ENCODE measurements at regions not wholly inside any gene's neighbourhood (a gene's known extent, or its start where the extent isn't known, plus 50 kb on each side); places are given as distances from the start of the nearest gene placed in this dataset.

DNA sequence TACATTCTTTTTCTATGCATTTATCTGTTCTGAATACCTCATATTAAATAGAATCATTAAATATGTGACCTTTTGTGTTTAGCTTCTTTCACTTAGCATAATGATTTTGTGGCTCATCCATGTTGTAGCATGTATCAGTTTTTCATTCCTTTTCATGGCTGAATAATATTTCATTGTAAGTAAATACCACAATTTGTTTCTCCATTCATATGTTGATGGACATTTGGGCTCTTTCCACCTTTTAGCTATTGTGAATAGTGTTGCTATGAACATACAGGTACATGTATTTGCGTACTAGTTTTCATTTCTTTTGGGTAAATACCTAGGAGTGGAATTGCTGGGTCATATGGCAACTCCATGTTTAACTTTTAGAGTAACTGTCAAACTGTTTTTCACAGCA is 85.1 kb downstream of the GNL3L start:
- TF ChIP-seq, protein P1, sequence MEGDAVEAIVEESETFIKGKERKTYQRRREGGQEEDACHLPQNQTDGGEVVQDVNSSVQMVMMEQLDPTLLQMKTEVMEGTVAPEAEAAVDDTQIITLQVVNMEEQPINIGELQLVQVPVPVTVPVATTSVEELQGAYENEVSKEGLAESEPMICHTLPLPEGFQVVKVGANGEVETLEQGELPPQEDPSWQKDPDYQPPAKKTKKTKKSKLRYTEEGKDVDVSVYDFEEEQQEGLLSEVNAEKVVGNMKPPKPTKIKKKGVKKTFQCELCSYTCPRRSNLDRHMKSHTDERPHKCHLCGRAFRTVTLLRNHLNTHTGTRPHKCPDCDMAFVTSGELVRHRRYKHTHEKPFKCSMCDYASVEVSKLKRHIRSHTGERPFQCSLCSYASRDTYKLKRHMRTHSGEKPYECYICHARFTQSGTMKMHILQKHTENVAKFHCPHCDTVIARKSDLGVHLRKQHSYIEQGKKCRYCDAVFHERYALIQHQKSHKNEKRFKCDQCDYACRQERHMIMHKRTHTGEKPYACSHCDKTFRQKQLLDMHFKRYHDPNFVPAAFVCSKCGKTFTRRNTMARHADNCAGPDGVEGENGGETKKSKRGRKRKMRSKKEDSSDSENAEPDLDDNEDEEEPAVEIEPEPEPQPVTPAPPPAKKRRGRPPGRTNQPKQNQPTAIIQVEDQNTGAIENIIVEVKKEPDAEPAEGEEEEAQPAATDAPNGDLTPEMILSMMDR (IDR thresholded peaks at IDR 0.05), result no peak
- no peak for TF ChIP-seq POLR2A (IDR thresholded peaks at IDR 0.05)
- Histone ChIP-seq H3K9me3 (no peaks in the 10 kb centered on the region), H3K4me1 (no peaks in the 10 kb centered on the region), H3K27ac (no peak overlapping the region), H3K4me3 (no peak overlapping the region), H3K27me3 (no peaks in the 10 kb centered on the region), H3K36me3 (ENCODE audit: low read depth, missing control alignments) (no peaks in the 10 kb centered on the region)
- intact Hi-C loops (cut with DNase I; ENCODE audit: low total_unique reads), result no loop called here
- DNase-seq, result no peak
- WGBS, 2 donors, result 100% methylated on average over 1 of the region's 1 CpG

DNA sequence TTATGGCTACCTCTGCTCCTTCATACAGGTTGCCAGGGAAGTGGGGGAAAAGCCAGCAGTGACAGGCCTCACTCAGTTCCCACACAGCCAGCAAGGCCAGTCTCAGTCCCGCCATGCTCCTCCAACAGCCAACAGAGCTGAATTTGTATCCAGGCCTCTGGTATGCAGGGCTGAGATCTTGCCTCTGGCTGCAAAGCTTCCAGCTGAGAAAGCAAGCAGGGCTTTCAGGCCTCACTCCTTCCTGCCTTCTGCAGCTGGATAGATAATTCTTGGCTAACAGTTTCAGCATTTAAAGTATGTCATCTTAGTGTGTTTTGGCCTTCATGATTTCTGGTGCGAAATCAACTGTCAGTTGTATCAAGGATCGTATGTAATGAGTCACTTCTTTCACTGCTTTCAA is 103.6 kb downstream of the GNL3L start:
- no peaks in the 10 kb centered on the region for H3K9me3 ChIP-seq
- intact Hi-C loops (cut with DNase I; ENCODE audit: low total_unique reads), result no loop called here
- no peaks in the 10 kb centered on the region for H3K36me3 ChIP-seq (ENCODE audit: low read depth, missing control alignments)
- no peak overlapping the region for H3K4me3 ChIP-seq
- DNase-seq, result no peak
- no peaks in the 10 kb centered on the region for H3K4me1 ChIP-seq
- 79 to 87% methylated on average over 3 of the region's 3 CpGs for WGBS, 2 donors
- H3K27ac ChIP-seq, result no peak overlapping the region
- H3K27me3 ChIP-seq, result no peaks in the 10 kb centered on the region
- TF ChIP-seq POLR2A (IDR thresholded peaks at IDR 0.05), result no peak
- TF ChIP-seq, protein P1 (IDR thresholded peaks at IDR 0.05), result no peak

DNA sequence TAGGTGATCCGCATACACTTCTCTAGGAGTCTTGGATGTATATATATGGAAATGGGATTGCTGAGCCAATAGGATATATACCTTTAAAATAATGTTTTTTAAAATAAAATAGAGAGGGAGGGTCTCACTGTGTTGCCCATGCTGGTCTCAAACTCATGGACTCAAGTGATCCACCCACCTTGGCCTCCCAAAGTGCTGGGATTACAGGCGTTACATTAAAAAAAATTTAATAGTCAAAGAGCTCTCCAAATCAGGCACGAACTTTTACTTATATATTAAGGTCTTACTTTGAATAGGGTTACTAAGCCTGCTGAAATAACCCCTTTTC is 109.0 kb downstream of the GNL3L start:
- intact Hi-C loops (cut with DNase I; ENCODE audit: low total_unique reads), result no loop called here
- WGBS, 2 donors, result 27 to 31% methylated on average over 3 of the region's 3 CpGs

DNA sequence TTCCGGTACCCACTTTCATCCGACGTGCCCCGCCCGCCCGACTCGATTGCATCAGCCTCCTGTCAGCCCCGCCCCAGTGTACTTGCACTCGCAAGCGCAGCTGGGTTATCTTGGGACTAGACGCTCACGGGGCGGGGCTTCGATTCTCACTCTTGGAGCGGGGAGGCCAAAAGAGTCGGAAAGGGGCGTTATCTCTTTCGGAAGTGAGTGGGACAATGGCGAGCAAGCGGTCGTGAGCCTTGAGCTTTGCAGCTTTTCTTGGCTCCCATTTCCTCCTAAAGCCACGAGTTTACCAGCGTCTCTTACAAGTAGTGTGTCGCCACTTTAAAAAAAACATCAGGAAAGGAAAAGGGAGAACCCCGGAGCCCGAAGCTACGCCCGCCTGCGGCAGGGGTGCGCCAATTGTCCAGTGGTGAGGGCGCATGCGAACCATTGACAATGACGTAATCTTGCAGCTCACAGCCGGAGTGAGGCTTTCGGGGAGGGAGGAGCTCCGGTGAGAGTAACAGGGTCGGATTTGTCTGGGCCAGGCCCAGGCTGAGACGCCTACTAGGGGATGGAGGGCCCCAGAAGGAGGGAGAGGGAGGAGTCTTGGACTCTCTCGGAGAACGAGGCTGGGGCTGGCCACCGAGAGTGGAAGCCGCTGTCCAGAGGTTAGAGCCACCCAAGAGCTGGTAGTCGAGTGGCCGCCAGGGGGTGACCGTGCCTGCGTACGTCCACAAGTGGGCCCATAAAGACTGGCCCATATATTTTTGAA is 109.5 kb downstream of the GNL3L start:
- no peaks in the 10 kb centered on the region for H3K36me3 ChIP-seq (ENCODE audit: low read depth, missing control alignments)
- DNase-seq, result peak; percentile 96
- intact Hi-C loops (cut with DNase I; ENCODE audit: low total_unique reads), result no loop called here
- no peaks in the 10 kb centered on the region for H3K27me3 ChIP-seq
- peaks cover 2% of the 10 kb centered on the region for H3K4me1 ChIP-seq
- WGBS, 2 donors, result 0% methylated on average over 33 to 39 of the region's 47 CpGs
- peak overlapping the region; percentile 83 to 90 for H3K27ac ChIP-seq
- TF ChIP-seq, protein P1 (IDR thresholded peaks at IDR 0.05), result peak; percentile 41 to 67 (median 56)
- TF ChIP-seq POLR2A (IDR thresholded peaks at IDR 0.05), result no peak
- H3K4me3 ChIP-seq, result peak overlapping the region; percentile 44 to 62
- H3K9me3 ChIP-seq, result no peaks in the 10 kb centered on the region

More for the DNA sequence above, 109.0 kb downstream of the GNL3L start:
- H3K4me1 ChIP-seq, result peaks cover 2% of the 10 kb centered on the region
- no peak for DNase-seq
- peak overlapping the region; percentile 44 to 62 for H3K4me3 ChIP-seq
- H3K9me3 ChIP-seq, result no peaks in the 10 kb centered on the region
- no peaks in the 10 kb centered on the region for H3K27me3 ChIP-seq
- no peak for TF ChIP-seq POLR2A (IDR thresholded peaks at IDR 0.05)
- TF ChIP-seq, protein P1 (IDR thresholded peaks at IDR 0.05), result no peak
- no peaks in the 10 kb centered on the region for H3K36me3 ChIP-seq (ENCODE audit: low read depth, missing control alignments)
- peak overlapping the region; percentile 83 to 90 for H3K27ac ChIP-seq

All from testis (tissue), 2 donors.